ENCODE measurements at regions not wholly inside any gene's neighbourhood (a gene's known extent, or its start where the extent isn't known, plus 50 kb on each side); places are given as distances from the start of the nearest gene placed in this dataset.
"Not testable (repeated sequence)": the region's sequence is repeated elsewhere in the genome, so short reads cannot be mapped to it uniquely, and the experiment has no call there.

DNA sequence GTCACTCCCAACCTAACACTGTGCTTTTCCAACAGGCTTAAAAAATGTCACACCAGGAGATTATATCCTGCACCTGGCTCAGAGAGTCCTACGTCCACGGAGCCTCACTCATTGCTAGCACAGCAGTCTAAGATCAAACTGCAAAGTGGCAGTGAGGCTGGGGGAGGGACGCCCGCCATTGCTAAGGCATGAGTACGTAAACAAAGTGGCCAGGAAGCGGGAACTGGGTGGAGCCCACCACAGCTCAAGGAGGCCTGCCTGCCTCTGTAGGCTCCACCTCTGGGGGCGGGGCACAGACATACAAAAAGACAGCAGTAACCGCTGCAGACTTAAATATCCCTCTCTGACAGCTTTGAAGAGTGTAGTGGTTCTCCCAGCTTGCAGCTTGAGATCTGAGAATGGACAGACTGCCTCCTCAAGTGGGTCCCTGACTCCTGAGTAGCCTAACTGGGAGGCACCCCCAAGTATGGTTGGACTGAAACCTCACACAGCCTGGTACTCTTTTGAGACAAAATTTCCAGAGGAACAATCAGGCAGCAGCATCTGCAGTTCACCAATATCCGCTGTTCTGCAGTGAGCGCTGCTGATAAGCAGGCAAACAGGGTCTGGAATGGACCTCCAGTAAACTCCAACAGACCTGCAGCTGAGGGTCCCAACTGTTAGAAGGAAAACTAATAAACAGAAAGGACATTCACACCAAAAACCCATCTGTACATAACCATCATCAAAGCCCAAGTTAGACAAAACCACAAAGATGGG is 2986.4 kb upstream of the OR11H1 start:
- DNase-seq (ENCODE audit: low spot score in 2 of 2, unreplicated experiment in 2 of 2) = peak in 1 of 2 experiments; percentile 8
- not testable (repeated sequence) for H3K4me3 Mint-ChIP-seq; H3K36me3 Mint-ChIP-seq; H3K9me3 Mint-ChIP-seq; H3K4me1 Mint-ChIP-seq; H3K27me3 Mint-ChIP-seq (ENCODE audit: low read depth); H3K27ac Mint-ChIP-seq

DNA sequence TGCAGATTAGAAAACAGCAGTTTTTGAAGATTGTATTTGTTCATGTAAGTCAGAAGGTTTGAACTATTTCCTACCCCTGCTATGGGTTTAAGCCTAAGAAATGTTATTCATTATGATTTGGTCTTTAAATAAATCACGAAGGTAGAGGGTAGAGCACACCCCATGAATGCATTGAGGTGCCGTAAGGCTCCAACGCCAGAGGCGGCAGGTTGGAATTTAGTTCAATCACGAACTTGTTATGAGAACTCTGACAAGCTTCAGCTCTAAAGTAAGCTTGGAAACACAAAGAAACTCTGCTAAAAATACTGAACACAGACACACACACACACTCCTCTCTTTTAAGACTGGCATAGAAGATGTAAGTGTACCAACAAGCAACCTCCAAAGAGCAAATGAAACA is 2974.6 kb upstream of the OR11H1 start:
- not testable (repeated sequence) for DNase-seq (ENCODE audit: low spot score in 2 of 2, unreplicated experiment in 2 of 2); H3K4me1 Mint-ChIP-seq; H3K27ac Mint-ChIP-seq; H3K9me3 Mint-ChIP-seq; H3K27me3 Mint-ChIP-seq (ENCODE audit: low read depth); H3K36me3 Mint-ChIP-seq; H3K4me3 Mint-ChIP-seq

DNA sequence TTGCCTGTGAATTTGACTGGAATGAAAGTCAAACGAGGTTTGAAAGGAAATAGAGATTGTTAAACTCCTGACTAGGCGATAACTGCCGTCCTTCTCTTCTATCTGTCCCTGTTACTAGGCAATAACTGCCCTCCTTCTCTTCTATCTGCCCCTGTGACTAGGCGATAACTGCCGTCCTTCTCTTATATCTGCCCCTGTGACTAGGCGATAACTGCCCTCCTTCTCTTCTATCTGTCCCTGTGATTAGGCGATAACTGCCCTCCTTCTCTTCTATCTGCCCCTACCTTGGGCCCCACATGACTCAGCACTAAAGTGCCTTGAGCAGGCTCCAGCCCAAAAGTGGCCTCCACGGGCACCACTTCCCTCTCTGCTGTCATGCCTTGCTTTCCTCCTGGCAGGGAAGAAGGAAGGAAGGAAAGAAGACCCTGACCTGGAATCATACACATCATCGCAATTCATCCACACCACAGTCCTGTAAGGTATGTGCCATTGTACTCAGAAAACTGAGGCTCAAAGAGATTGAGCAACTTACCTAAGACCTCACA is 2973.3 kb upstream of the OR11H1 start:
- DNase-seq (ENCODE audit: low spot score in 2 of 2, unreplicated experiment in 2 of 2); H3K9me3 Mint-ChIP-seq; H3K27me3 Mint-ChIP-seq (ENCODE audit: low read depth); H3K27ac Mint-ChIP-seq; H3K4me3 Mint-ChIP-seq; H3K36me3 Mint-ChIP-seq; H3K4me1 Mint-ChIP-seq: not testable (repeated sequence)

DNA sequence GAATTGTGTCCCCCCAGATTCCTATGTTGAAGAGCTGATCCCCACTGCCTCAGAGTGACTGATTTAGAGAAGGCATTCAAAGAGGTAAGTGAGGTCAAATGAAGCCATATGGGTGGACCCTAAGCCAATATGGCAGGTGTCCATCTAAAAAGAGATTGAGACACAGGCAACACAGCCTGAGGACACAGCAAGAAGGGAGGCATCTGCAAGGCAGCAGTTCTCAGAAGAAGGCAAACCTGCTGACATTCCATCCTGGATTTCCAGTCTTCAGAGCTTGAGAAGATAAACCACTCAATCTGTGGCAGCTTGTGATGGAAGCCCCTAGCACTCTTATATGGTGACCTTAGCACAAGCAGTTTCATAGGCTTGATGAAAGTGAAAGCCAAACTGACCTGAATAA is 2956.5 kb upstream of the OR11H1 start:
- not testable (repeated sequence) for H3K4me1 Mint-ChIP-seq; H3K9me3 Mint-ChIP-seq; H3K4me3 Mint-ChIP-seq; H3K36me3 Mint-ChIP-seq; H3K27ac Mint-ChIP-seq; H3K27me3 Mint-ChIP-seq (ENCODE audit: low read depth); DNase-seq (ENCODE audit: low spot score in 2 of 2, unreplicated experiment in 2 of 2)

GRCh38 chr22:12579655-12580054 is 2948.3 kb upstream of the OR11H1 start:
- not testable (repeated sequence) for H3K27me3 Mint-ChIP-seq (ENCODE audit: low read depth); H3K36me3 Mint-ChIP-seq; H3K9me3 Mint-ChIP-seq; DNase-seq (ENCODE audit: low spot score in 2 of 2, unreplicated experiment in 2 of 2); H3K4me3 Mint-ChIP-seq; H3K4me1 Mint-ChIP-seq; H3K27ac Mint-ChIP-seq
- TF ChIP-seq, protein P1, sequence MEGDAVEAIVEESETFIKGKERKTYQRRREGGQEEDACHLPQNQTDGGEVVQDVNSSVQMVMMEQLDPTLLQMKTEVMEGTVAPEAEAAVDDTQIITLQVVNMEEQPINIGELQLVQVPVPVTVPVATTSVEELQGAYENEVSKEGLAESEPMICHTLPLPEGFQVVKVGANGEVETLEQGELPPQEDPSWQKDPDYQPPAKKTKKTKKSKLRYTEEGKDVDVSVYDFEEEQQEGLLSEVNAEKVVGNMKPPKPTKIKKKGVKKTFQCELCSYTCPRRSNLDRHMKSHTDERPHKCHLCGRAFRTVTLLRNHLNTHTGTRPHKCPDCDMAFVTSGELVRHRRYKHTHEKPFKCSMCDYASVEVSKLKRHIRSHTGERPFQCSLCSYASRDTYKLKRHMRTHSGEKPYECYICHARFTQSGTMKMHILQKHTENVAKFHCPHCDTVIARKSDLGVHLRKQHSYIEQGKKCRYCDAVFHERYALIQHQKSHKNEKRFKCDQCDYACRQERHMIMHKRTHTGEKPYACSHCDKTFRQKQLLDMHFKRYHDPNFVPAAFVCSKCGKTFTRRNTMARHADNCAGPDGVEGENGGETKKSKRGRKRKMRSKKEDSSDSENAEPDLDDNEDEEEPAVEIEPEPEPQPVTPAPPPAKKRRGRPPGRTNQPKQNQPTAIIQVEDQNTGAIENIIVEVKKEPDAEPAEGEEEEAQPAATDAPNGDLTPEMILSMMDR (IDR thresholded peaks at IDR 0.05; ENCODE audit: unreplicated experiment) = peak; percentile 27

DNA sequence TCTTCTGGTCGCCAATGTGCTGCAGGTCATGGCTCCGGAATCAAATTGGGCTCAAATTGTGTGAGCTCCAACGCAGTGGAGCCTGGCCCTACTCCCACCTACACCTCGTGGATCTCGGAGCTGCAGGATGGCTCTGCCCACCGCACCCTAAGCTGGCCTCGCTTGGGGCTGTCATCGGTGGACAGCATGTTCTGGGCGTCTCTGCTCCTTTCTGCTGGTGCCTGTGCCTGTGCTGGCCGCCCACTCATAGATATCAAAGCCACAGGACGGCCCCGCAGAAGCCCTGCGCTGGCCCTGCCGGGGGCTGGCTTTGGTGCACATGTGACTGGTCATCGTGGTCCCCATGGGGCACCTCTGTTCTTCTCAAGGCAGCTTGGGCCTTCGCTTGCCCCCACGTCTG is 2943.5 kb upstream of the OR11H1 start:
- H3K27me3 Mint-ChIP-seq (ENCODE audit: low read depth); H3K36me3 Mint-ChIP-seq; H3K4me1 Mint-ChIP-seq; H3K4me3 Mint-ChIP-seq; H3K27ac Mint-ChIP-seq; DNase-seq (ENCODE audit: low spot score in 2 of 2, unreplicated experiment in 2 of 2): not testable (repeated sequence)
- H3K9me3 Mint-ChIP-seq = peaks cover 10% of the 10 kb centered on the region

DNA sequence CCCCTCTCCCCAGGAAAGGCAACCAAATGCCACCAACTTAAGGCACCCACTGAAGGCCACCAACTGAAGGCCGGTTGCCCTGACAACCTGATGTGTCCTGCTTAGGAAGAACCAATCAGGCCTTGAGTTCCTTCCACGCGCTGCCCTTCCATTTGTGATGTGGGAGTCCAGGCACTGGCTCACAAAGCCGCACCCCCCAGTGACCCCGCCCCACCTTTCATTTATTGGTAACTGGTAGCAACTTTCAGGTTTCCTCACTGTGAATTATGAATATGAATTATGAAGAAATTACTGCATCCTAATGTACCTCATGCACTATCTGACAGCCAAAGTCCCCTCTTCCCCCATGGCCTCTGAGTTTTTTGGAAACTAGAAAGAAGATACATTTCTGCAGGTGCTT is 2943.1 kb upstream of the OR11H1 start:
- H3K27ac Mint-ChIP-seq; H3K4me1 Mint-ChIP-seq; H3K27me3 Mint-ChIP-seq (ENCODE audit: low read depth); H3K4me3 Mint-ChIP-seq; DNase-seq (ENCODE audit: low spot score in 2 of 2, unreplicated experiment in 2 of 2); H3K36me3 Mint-ChIP-seq: not testable (repeated sequence)
- peaks cover 15% of the 10 kb centered on the region for H3K9me3 Mint-ChIP-seq

GRCh38 chr22:12595724-12596123 is 2932.3 kb upstream of the OR11H1 start:
- H3K4me1 Mint-ChIP-seq; H3K27me3 Mint-ChIP-seq (ENCODE audit: low read depth); H3K4me3 Mint-ChIP-seq; H3K27ac Mint-ChIP-seq; DNase-seq (ENCODE audit: low spot score in 2 of 2, unreplicated experiment in 2 of 2); H3K36me3 Mint-ChIP-seq: not testable (repeated sequence)
- peaks cover 79% of the 10 kb centered on the region for H3K9me3 Mint-ChIP-seq

DNA sequence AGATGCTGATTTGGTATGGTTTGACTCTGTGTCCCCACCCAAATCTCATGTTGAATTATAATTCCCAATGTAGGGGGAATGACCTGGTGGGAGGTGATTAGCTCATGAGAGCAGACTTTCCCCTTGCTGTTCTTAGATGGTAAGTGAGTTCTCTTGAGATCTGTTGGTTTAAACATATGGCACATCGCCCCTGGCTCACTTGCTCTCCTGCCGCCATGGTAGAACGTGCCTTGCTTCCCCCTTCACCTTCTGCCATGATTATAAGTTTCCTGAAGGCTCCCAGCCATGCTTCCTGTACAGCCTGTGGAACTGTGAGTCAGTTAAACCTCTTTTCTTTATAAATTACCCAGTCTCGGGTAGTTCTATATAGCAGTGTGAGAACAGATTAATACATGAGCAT is 2930.2 kb upstream of the OR11H1 start:
- H3K4me3 Mint-ChIP-seq; H3K4me1 Mint-ChIP-seq; H3K27me3 Mint-ChIP-seq (ENCODE audit: low read depth); DNase-seq (ENCODE audit: low spot score in 2 of 2, unreplicated experiment in 2 of 2); H3K36me3 Mint-ChIP-seq; H3K27ac Mint-ChIP-seq: not testable (repeated sequence)
- peaks cover 73% of the 10 kb centered on the region for H3K9me3 Mint-ChIP-seq

DNA sequence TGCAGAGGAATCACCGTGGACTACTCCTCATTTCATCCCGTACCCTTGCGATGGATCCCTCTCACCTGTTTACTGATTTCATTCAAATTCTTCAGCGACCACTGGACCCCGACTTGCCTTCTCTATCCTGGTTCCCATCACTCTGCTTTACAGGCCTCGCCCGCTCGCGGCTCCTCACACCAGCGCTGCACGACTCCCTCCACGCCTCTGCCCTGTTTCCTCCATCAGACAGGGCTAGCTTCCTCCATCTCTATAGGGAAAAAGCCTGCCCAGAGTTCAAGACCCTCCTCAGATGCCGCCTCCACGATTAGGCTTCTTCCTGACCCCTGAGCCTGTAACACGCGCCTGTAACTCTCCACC is 2926.5 kb upstream of the OR11H1 start:
- DNase-seq (ENCODE audit: low spot score in 2 of 2, unreplicated experiment in 2 of 2); H3K36me3 Mint-ChIP-seq; H3K27ac Mint-ChIP-seq; H3K4me3 Mint-ChIP-seq; H3K27me3 Mint-ChIP-seq (ENCODE audit: low read depth); H3K4me1 Mint-ChIP-seq: not testable (repeated sequence)
- peaks cover 76% of the 10 kb centered on the region for H3K9me3 Mint-ChIP-seq
